GM12873 (cell line): ENCODE measurements at regions not wholly inside any gene's neighbourhood (a gene's known extent, or its start where the extent isn't known, plus 50 kb on each side); places are given as distances from the start of the nearest gene placed in this dataset.

Experiments
- TF ChIP-seq, protein P1 (sequence below): IDR thresholded peaks from 2 replicates; pipeline ENCODE4 v1.5.1; 2012; ENCODE audit warnings: low read depth, mild to moderate bottlenecking, moderate library complexity, low read length, control low read depth; ENCODE audit not compliant: insufficient read depth; ENCODE audit errors: missing control alignments

DNA sequence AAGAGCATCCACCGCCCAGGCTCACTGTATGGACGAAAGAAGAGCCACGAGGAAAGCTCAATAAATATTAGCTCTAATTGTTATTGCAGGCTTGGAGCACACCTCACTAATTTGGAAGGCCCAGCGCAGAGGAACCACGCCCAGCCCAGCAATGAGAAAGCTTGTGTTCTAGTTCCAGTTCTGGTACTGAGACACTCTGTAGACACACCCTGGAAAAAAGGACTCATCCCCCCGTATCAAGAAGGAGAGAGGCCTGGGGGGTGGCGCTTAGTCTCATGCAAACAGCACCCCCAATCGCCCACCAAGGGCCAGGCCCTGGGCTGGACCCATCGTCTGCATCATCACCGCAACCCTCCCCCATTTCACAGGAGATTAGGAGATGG is 156.9 kb downstream of the BMP7 start:
- TF ChIP-seq, protein P1, sequence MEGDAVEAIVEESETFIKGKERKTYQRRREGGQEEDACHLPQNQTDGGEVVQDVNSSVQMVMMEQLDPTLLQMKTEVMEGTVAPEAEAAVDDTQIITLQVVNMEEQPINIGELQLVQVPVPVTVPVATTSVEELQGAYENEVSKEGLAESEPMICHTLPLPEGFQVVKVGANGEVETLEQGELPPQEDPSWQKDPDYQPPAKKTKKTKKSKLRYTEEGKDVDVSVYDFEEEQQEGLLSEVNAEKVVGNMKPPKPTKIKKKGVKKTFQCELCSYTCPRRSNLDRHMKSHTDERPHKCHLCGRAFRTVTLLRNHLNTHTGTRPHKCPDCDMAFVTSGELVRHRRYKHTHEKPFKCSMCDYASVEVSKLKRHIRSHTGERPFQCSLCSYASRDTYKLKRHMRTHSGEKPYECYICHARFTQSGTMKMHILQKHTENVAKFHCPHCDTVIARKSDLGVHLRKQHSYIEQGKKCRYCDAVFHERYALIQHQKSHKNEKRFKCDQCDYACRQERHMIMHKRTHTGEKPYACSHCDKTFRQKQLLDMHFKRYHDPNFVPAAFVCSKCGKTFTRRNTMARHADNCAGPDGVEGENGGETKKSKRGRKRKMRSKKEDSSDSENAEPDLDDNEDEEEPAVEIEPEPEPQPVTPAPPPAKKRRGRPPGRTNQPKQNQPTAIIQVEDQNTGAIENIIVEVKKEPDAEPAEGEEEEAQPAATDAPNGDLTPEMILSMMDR: no peak

DNA sequence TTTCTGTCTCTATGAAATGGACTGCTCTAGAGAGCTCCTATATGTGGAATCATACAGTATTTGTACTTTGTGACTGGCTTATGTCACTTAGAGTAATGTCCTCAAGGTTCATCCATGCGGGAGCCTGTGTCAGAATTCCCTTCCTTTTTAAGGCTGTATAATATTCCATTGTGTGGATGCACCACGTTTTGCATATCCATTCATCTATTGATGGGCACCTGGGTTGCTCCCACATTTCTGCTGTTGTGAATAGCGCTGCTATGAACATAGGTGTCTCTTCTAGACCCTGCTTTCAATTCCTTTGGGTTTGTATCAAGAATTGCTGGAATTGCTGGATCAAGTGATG is 155.4 kb downstream of the BMP7 start:
- TF ChIP-seq, protein P1: no peak

DNA sequence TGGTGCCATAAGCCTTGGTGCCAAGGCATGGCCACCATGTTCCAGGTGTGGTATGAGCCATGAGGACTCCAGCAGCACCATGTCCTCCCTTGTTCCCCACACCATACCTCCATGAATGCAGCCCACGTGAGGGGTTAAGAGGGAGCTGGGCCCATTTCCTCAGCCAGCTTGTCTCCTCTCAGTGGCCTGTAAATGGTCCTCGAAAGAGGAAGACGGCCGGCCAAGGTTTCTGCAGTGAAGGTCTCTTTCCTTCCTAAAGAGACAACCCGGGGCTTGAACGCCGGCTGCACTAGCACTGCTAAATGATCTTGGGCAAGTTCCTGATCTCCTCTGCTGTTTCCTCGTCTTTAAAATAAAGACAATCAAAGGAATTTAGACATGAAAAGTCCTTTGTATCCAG is 154.0 kb downstream of the BMP7 start:
- TF ChIP-seq, protein P1: no peak

DNA sequence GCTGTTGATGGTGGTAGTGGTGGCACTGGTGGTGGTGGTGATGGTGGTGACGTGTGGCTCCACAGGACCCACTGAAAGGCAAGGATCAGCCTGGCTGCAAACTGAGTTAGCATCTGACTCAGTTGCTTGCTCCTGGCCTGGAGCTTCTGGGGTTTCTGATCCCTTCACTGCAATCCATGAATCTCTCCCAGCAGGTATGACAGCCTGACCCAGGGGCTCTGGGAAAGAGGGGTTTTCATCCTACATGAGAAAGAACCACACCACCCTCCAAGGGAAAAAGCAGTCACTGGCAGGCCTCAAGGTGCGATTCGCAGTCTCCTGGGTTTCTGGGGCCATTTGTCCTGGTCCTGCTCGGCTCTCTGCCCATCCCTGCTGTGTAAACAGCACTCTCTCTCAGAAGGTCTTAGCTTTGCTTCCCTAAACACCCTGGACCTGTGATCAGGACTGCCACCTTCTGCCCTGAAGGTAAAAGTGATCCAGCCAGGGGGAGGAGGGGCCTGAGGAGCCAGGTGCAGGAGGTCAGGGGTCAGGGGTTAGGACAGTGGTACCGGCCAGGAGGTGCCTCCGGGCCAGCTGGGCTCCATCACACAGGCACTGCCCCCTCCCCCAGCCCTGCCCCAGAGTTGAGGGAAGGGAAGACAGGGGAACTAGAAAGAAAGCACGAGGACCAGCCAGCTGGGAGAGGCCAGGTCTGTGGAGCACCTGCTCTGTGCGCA is 152.0 kb downstream of the BMP7 start:
- TF ChIP-seq, protein P1: no peak

DNA sequence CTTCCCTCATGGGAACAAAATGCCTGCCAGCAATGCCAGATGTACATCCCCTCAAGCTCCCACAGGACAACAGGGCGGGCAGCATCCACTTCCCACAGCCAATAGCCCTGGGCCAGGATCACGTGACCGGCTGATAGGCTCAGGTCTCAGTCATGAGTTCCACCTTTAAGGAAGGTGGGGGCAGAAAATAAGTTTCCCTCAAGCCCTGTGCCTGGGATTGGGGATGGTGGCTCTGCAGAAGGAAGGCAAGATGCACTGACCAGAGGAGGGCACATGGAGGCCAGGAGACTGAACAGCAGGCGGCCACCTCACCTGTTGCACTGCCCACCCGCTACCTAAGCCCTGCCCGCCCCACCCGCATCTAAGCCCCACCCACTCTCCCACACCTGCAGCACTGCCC is 149.1 kb downstream of the BMP7 start:
- TF ChIP-seq, protein P1: no peak

DNA sequence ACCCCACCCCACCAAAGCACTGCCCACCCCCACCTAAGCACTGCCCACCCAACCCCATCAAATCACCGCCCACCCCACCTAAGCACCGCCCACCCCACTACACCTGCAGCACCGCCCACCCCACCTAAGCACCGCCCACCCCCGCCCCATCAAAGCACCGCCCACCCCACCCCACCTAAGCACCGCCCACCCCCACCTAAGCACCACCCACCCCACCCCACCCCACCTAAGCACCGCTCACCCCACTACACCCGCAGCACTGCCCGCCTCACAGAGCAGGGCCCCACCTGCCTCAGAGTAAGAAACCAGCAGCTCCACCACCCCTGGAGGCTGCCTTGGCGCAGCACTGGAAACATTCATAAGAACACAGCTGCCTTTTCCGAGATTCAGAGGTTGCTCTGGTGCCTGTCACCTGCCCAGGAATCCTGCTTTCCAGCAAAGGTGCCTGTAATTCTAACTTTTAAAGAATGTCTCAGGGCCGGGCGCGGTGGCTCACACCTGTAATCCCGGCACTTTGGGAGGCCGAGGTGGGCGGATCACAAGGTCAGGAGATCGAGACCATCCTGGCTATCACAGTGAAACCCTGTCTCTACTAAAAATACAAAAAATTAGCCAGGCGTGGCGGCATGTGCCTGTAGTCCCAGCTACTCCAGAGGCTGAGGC is 148.2 kb downstream of the BMP7 start:
- TF ChIP-seq, protein P1: no peak
